A673 (cell line): ENCODE measurements at regions not wholly inside any gene's neighbourhood (a gene's known extent, or its start where the extent isn't known, plus 50 kb on each side); places are given as distances from the start of the nearest gene placed in this dataset.

Experiments used
- CTCF ChIP-seq: fragments of 300-800, 200-600 bp; sonication (generic); conservative IDR thresholded peaks from 2 replicates; pipeline ENCODE4 v1.5.1; 2017; ENCODE audit warnings: low read depth, mild to moderate bottlenecking, antibody characterized with exemption, low read length, moderate library complexity, mixed read lengths
- EZH2 ChIP-seq: fragments of 200-600 bp; sonication (generic); IDR thresholded peaks from 2 replicates; pipeline ENCODE4 v1.6.1; 2017; ENCODE audit warnings: borderline replicate concordance, low read depth, mild to moderate bottlenecking, mixed read lengths, antibody characterized with exemption, low read length; ENCODE audit not compliant: poor library complexity, severe bottlenecking

GRCh38 chr16:59058250-59058649 lies 324.1 kb upstream of the GOT2 start:
- TF ChIP-seq CTCF (no peak), EZH2 (no peak)
